Ectodermal cell (in vitro differentiated cells): ENCODE measurements at regions not wholly inside any gene's neighbourhood (a gene's known extent, or its start where the extent isn't known, plus 50 kb on each side); places are given as distances from the start of the nearest gene placed in this dataset.

Experiments used
- H3K27ac ChIP-seq: 2 replicates; pipeline ENCODE4 v1.7.0; 2013; ENCODE audit warnings: mild to moderate bottlenecking, low read depth, low read length; ENCODE audit not compliant: insufficient read depth, poor library complexity, severe bottlenecking
- H3K27me3 ChIP-seq: 2 replicates; pipeline ENCODE4 v1.7.0; 2013; ENCODE audit warnings: mild to moderate bottlenecking, low read length; ENCODE audit not compliant: insufficient read depth, control insufficient read depth, poor library complexity, severe bottlenecking
- H3K36me3 ChIP-seq: one replicate; pipeline ENCODE4 v1.7.0; 2013; ENCODE audit warnings: low read length; ENCODE audit not compliant: control insufficient read depth, insufficient read depth
- H3K4me1 ChIP-seq: one replicate; pipeline ENCODE4 v1.7.0; 2013; ENCODE audit warnings: low read length; ENCODE audit not compliant: control insufficient read depth, insufficient read depth
- H3K4me3 ChIP-seq: 2 replicates; pipeline ENCODE4 v1.7.0; 2013; ENCODE audit warnings: low read depth, low read length, control low read depth; ENCODE audit not compliant: insufficient read depth
- H3K9me3 ChIP-seq: 2 replicates; pipeline ENCODE4 v1.7.0; 2013; ENCODE audit warnings: mild to moderate bottlenecking, low read length, moderate library complexity; ENCODE audit not compliant: control insufficient read depth
- WGBS, 2 experiments: methylation state at CpG; one replicate each; pipeline ENCODE4 v1.1.7; 2013; ENCODE audit warnings: missing lambda C conversion rate in 2 of 2; 5-methylcytosine and 5-hydroxymethylcytosine counted together

DNA sequence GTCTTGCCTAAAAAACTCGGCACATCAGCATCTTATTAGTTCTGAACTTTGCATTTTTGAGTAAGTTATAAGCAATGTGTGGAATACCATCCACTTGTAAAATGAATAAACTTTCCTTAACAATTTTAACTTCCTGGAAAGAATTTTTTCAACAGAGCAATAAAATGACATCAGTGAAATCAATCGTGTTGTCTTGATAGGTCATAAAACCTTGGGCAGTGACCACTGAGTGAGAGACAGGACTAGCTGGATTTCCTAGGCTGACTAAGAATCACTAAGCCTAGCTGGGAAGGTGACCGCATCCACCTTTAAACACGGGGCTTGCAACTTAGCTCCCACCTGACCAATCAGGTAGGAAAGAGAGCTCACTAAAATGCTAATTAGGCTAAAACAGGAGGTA lies 403.0 kb upstream of the CNKSR2 start:
- Histone ChIP-seq H3K4me3 (no peak overlapping the region), H3K27ac (no peak overlapping the region), H3K4me1 (no peaks in the 10 kb centered on the region), H3K9me3 (no peaks in the 10 kb centered on the region), H3K36me3 (no peaks in the 10 kb centered on the region), H3K27me3 (no peaks in the 10 kb centered on the region)
- 96% methylated on average over 3 to 4 of the region's 4 CpGs for WGBS, 2 experiments

- H3K9me3 ChIP-seq = no peaks in the 10 kb centered on the region
- no peak overlapping the region for H3K27ac ChIP-seq
- H3K4me3 ChIP-seq = no peak overlapping the region
- 80 to 93% methylated on average over 1 of the region's 1 CpG for WGBS, 2 experiments
- H3K27me3 ChIP-seq = no peaks in the 10 kb centered on the region
- H3K36me3 ChIP-seq = no peaks in the 10 kb centered on the region
- H3K4me1 ChIP-seq = no peaks in the 10 kb centered on the region
Measured at GRCh38 chrX:20969565-20969964, 404.7 kb upstream of the CNKSR2 start.

DNA sequence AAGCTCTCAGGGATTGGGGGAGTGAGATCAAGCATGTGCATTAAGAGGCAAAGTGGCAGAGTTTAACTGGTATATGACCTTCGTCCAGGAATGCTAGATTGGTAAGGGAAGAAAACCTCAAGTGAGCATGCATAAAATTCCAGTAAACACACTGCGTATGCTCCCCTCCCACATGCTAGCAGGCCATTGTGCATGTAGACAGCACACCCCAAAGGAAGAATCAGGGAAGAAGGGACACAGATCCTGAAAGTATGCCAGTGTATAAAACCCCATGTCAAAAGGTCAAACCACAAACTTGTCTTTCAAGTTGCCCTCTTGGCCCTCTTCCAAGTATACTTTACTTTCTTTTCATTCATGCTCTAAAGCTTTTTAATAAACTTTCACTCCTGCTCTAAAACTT lies 405.2 kb upstream of the CNKSR2 start:
- WGBS, 2 experiments = 73 to 81% methylated on average over 2 of the region's 2 CpGs
- no peaks in the 10 kb centered on the region for H3K27me3 ChIP-seq
- H3K4me1 ChIP-seq = no peaks in the 10 kb centered on the region
- H3K36me3 ChIP-seq = no peaks in the 10 kb centered on the region
- no peak overlapping the region for H3K27ac ChIP-seq
- no peak overlapping the region for H3K4me3 ChIP-seq
- H3K9me3 ChIP-seq = no peaks in the 10 kb centered on the region

DNA sequence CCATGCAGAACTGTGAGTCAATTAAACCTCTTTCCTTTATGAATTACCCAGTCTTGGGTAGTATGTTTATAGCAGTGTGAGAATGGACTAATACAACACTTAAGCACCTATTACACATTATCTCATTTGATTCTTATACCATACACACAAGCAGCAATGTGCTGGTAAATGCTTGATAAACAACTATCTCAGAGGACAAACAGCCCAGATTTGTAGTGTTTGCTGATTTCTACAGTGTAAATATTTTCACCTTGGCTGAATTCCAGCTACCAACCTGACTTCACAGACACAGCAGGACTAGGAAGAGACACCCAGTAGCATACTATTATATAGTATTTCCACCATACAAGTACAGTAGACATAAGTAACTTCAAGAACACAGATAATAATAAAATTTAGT lies 406.5 kb upstream of the CNKSR2 start:
- H3K36me3 ChIP-seq = no peaks in the 10 kb centered on the region
- no peaks in the 10 kb centered on the region for H3K27me3 ChIP-seq
- H3K27ac ChIP-seq = no peak overlapping the region
- H3K9me3 ChIP-seq = no peaks in the 10 kb centered on the region
- no peaks in the 10 kb centered on the region for H3K4me1 ChIP-seq
- no peak overlapping the region for H3K4me3 ChIP-seq

GRCh38 chrX:20965270-20966044 lies 408.8 kb upstream of the CNKSR2 start:
- no peaks in the 10 kb centered on the region for H3K36me3 ChIP-seq
- H3K4me1 ChIP-seq = no peaks in the 10 kb centered on the region
- no peaks in the 10 kb centered on the region for H3K9me3 ChIP-seq
- no peak overlapping the region for H3K27ac ChIP-seq
- no peak overlapping the region for H3K4me3 ChIP-seq
- H3K27me3 ChIP-seq = no peaks in the 10 kb centered on the region
- 78 to 81% methylated on average over 2 to 4 of the region's 5 CpGs for WGBS, 2 experiments

DNA sequence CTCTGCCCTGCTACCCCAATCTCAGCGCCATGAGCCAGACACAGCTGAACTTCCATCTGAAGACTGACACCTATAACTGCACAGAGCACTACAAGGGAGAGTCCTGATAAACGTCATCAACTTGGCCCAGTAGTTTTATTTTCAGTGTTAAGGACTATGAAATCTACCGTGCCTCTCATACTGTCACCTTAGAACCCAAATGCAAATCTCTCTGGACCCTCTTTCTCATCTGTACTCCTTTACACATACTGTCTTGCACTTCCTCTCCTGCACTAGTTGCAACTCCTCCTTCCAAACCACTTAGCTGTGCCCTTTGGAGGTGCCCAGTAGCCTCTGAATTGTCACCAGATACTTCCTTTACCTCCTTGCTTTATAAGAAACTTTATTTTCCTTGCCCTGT lies 420.2 kb upstream of the CNKSR2 start:
- 87 to 96% methylated on average over 3 of the region's 3 CpGs for WGBS, 2 experiments
- no peaks in the 10 kb centered on the region for H3K27me3 ChIP-seq
- no peak overlapping the region for H3K4me3 ChIP-seq
- no peak overlapping the region for H3K27ac ChIP-seq
- no peaks in the 10 kb centered on the region for H3K4me1 ChIP-seq
- no peaks in the 10 kb centered on the region for H3K9me3 ChIP-seq
- no peaks in the 10 kb centered on the region for H3K36me3 ChIP-seq

DNA sequence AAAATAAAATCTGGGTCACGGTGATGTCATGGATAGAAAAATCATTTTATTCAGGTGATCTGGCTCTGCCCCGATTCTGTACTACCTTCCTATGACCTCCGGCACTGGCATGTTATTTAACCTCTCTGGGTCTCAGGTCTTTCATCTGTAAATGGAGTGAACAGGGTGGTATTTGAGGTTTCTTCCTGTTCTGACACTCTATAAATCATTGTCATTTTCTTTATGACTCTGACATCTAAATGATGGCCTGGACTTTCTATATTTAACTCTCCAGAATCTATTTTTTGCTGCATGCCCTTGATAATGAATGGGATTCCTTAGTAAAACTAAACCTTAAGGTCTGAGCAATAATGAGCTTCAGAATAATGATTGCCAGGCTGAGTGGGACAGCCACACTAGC lies 422.0 kb upstream of the CNKSR2 start:
- Histone ChIP-seq H3K4me1 (no peaks in the 10 kb centered on the region), H3K27me3 (no peaks in the 10 kb centered on the region), H3K36me3 (no peaks in the 10 kb centered on the region), H3K9me3 (no peaks in the 10 kb centered on the region), H3K27ac (no peak overlapping the region), H3K4me3 (no peak overlapping the region)
- whole genome bisulfite sequencing, 2 experiments = 86 to 100% methylated on average over 2 of the region's 3 CpGs

GRCh38 chrX:20951016-20951810 lies 423.0 kb upstream of the CNKSR2 start:
- Histone ChIP-seq H3K4me3 (no peak overlapping the region), H3K27ac (no peak overlapping the region), H3K36me3 (no peaks in the 10 kb centered on the region), H3K27me3 (no peaks in the 10 kb centered on the region), H3K4me1 (no peaks in the 10 kb centered on the region), H3K9me3 (no peaks in the 10 kb centered on the region)
- WGBS, 2 experiments = 86 to 88% methylated on average over 5 of the region's 5 CpGs

- Histone ChIP-seq H3K9me3 (no peaks in the 10 kb centered on the region), H3K4me3 (no peak overlapping the region)
- WGBS, 2 experiments = 36 to 44% methylated on average over 6 to 7 of the region's 7 CpGs
Measured at GRCh38 chrX:20947411-20947912, 426.8 kb upstream of the CNKSR2 start.

DNA sequence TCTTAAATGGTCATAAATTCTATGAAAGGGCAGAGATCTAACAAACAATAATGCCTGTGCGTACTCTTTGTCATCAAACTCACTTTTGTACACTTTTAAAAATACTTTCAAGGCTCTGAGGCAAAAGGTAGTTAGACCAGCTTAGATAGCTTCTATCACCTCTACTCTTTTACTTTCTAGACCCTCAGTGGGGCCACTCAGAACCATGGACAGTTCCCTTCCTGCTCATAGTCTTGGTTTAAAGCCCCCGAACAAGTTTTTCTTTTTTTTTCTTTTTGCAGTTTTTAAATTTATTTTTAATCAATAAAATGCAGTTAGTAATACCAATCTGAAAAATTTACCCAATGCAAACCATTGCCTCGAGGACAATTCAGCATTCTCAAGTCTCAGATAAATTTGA lies 460.5 kb upstream of the CNKSR2 start:
- Histone ChIP-seq H3K9me3 (no peaks in the 10 kb centered on the region), H3K27ac (no peak overlapping the region), H3K27me3 (no peaks in the 10 kb centered on the region), H3K4me1 (no peaks in the 10 kb centered on the region), H3K4me3 (no peak overlapping the region), H3K36me3 (no peaks in the 10 kb centered on the region)
- 44 to 64% methylated on average over 2 of the region's 3 CpGs for WGBS, 2 experiments

More at GRCh38 chrX:20947411-20947912, 426.8 kb upstream of the CNKSR2 start:
- H3K4me1 ChIP-seq = no peaks in the 10 kb centered on the region
- no peaks in the 10 kb centered on the region for H3K36me3 ChIP-seq
- H3K27ac ChIP-seq = no peak overlapping the region
- no peaks in the 10 kb centered on the region for H3K27me3 ChIP-seq
